ENCODE measurements at regions not wholly inside any gene's neighbourhood (a gene's known extent, or its start where the extent isn't known, plus 50 kb on each side); places are given as distances from the start of the nearest gene placed in this dataset.

GRCh38 chr2:14039134-14039533 lies 593.4 kb upstream of the LRATD1 start:
- TF ChIP-seq, protein P1, sequence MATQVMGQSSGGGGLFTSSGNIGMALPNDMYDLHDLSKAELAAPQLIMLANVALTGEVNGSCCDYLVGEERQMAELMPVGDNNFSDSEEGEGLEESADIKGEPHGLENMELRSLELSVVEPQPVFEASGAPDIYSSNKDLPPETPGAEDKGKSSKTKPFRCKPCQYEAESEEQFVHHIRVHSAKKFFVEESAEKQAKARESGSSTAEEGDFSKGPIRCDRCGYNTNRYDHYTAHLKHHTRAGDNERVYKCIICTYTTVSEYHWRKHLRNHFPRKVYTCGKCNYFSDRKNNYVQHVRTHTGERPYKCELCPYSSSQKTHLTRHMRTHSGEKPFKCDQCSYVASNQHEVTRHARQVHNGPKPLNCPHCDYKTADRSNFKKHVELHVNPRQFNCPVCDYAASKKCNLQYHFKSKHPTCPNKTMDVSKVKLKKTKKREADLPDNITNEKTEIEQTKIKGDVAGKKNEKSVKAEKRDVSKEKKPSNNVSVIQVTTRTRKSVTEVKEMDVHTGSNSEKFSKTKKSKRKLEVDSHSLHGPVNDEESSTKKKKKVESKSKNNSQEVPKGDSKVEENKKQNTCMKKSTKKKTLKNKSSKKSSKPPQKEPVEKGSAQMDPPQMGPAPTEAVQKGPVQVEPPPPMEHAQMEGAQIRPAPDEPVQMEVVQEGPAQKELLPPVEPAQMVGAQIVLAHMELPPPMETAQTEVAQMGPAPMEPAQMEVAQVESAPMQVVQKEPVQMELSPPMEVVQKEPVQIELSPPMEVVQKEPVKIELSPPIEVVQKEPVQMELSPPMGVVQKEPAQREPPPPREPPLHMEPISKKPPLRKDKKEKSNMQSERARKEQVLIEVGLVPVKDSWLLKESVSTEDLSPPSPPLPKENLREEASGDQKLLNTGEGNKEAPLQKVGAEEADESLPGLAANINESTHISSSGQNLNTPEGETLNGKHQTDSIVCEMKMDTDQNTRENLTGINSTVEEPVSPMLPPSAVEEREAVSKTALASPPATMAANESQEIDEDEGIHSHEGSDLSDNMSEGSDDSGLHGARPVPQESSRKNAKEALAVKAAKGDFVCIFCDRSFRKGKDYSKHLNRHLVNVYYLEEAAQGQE (IDR thresholded peaks at IDR 0.05; ENCODE audit: unreplicated experiment) = no peak
- TF ChIP-seq, protein P2, sequence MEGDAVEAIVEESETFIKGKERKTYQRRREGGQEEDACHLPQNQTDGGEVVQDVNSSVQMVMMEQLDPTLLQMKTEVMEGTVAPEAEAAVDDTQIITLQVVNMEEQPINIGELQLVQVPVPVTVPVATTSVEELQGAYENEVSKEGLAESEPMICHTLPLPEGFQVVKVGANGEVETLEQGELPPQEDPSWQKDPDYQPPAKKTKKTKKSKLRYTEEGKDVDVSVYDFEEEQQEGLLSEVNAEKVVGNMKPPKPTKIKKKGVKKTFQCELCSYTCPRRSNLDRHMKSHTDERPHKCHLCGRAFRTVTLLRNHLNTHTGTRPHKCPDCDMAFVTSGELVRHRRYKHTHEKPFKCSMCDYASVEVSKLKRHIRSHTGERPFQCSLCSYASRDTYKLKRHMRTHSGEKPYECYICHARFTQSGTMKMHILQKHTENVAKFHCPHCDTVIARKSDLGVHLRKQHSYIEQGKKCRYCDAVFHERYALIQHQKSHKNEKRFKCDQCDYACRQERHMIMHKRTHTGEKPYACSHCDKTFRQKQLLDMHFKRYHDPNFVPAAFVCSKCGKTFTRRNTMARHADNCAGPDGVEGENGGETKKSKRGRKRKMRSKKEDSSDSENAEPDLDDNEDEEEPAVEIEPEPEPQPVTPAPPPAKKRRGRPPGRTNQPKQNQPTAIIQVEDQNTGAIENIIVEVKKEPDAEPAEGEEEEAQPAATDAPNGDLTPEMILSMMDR (conservative IDR thresholded peaks at IDR 0.05; ENCODE audit: low read depth in 2 of 2) = no peak
- TF ChIP-seq EZH2 (IDR thresholded peaks at IDR 0.05; ENCODE audit: low read depth, unreplicated experiment) = no peak
- TF ChIP-seq JUNB (IDR thresholded peaks at IDR 0.05; ENCODE audit: unreplicated experiment) = no peak
